HepG2 (cell line): ENCODE measurements at regions not wholly inside any gene's neighbourhood (a gene's known extent, or its start where the extent isn't known, plus 50 kb on each side); places are given as distances from the start of the nearest gene placed in this dataset.

ENCODE experiments used
- ATAC-seq: fragments of 200-7000 bp; cut with Tn5 transposase; 3 replicates; pipeline ENCODE4 v1.9.1; 2020; ENCODE audit warnings: mild to moderate bottlenecking, moderate library complexity
- BruUV-seq: library from RNA; stranded (reverse); fragments of 400-500 nt; replicated peaks from 2 replicates; lab custom pipeline; 2021; lab: Mats Ljungman, UMichigan
- CTCF ChIA-PET: fragments of 300-600 bp; formaldehyde crosslinking; extraction: SDS; loops from one replicate; lab custom pipeline; 2021; ENCODE audit warnings: low total read pairs, inconsistent platforms, low intra/inter-chr PET ratio; lab: Yijun Ruan, JAX
- POLR2A ChIA-PET: fragments of 350-600 bp; sonication (Branson Sonifier 250); formaldehyde crosslinking; loops from one replicate; lab custom pipeline; 2020; ENCODE audit warnings: antibody characterized with exemption, inconsistent platforms; lab: Yijun Ruan, JAX
- DNase-seq: peaks from one replicate; pipeline ENCODE4 v3.0.0-alpha.2; 2015; ENCODE audit warnings: low spot score
- FAIRE-seq: peaks from 3 replicates; lab custom pipeline; 2011; peaks lifted over from hg19 to GRCh38; lab: Jason Lieb, UNC
- H2AFZ ChIP-seq: one replicate; pipeline ENCODE4 v1.6.1; 2011; ENCODE audit warnings: low read length, inconsistent platforms
- H3K27ac ChIP-seq: fragments of 300-600 bp; 3 replicates; pipeline ENCODE4 v1.8.0; 2011; ENCODE audit warnings: mixed run types, mild to moderate bottlenecking, mixed read lengths, low read length, inconsistent platforms; ENCODE audit not compliant: insufficient read depth; ENCODE audit errors: extremely low read length
- H3K27me3 ChIP-seq, 2 experiments: fragments of 200-600 bp in 1 of 2; 2 replicates in 1 of 2; 3 replicates in 1 of 2; pipeline versions ENCODE4 v1.6.0 to v1.8.0; 2011; ENCODE audit warnings: low read length in 2 of 2, mild to moderate bottlenecking in 2 of 2, moderate library complexity in 2 of 2, inconsistent platforms in 1 of 2; ENCODE audit not compliant: insufficient read depth in 2 of 2, control insufficient read depth in 1 of 2
- H3K36me3 ChIP-seq, 2 experiments: fragments of 200-600 bp in 1 of 2; replicated peaks in 1 of 2; 2 replicates in 1 of 2; 3 replicates in 1 of 2; pipeline versions ENCODE4 v1.5.1 to v1.8.0; 2011; ENCODE audit warnings: low read length in 2 of 2, inconsistent platforms in 1 of 2; ENCODE audit not compliant: insufficient read depth in 2 of 2, control insufficient read depth in 1 of 2
- H3K4me1 ChIP-seq: 2 replicates; pipeline ENCODE4 v1.5.1; 2012; ENCODE audit warnings: low read length, inconsistent platforms; ENCODE audit not compliant: insufficient read depth
- H3K4me2 ChIP-seq: 2 replicates; pipeline ENCODE4 v1.6.0; 2011; ENCODE audit warnings: low read depth, low read length, inconsistent platforms
- H3K4me3 ChIP-seq, 3 experiments: fragments of 200-600 bp in 1 of 3; sonication (generic), shearing (Covaris generic) in 1 of 3; replicated peaks in 1 of 3; 2 replicates each; pipeline ENCODE4 v1.5.1; 2011 to 2016; ENCODE audit warnings: low read length in 3 of 3, inconsistent platforms in 2 of 3, low read depth in 2 of 3, mild to moderate bottlenecking in 2 of 3, control low read depth in 1 of 3, mixed read lengths in 1 of 3; ENCODE audit not compliant: insufficient read depth in 1 of 3
- H3K79me2 ChIP-seq: one replicate; pipeline ENCODE4 v1.6.1; 2011; ENCODE audit warnings: low read length, inconsistent platforms; ENCODE audit not compliant: insufficient read depth
- H3K9ac ChIP-seq: 2 replicates; pipeline ENCODE4 v1.6.0; 2011; ENCODE audit warnings: mild to moderate bottlenecking, low read depth, low read length, inconsistent platforms; ENCODE audit not compliant: insufficient read depth
- H3K9me3 ChIP-seq: 2 replicates; pipeline ENCODE4 v1.5.1; 2012; ENCODE audit warnings: mild to moderate bottlenecking, low read length
- H4K20me1 ChIP-seq: 2 replicates; pipeline ENCODE4 v1.6.0; 2011; ENCODE audit warnings: inconsistent platforms, mild to moderate bottlenecking, low read length, moderate library complexity; ENCODE audit not compliant: insufficient read depth
- MXD4 ChIP-seq: IDR thresholded peaks from 2 replicates; pipeline ENCODE4 v1.6.1; 2016; ENCODE audit warnings: mild to moderate bottlenecking, missing biosample characterization, missing genetic modification reagents
- PRMT3 ChIP-seq: sonication (generic); formaldehyde crosslinking; IDR thresholded peaks from 2 replicates; pipeline ENCODE4 v1.8.1; 2022; ENCODE audit warnings: low read depth, mild to moderate bottlenecking, moderate library complexity, missing genetic modification reagents, borderline replicate concordance
- RBAK ChIP-seq: sonication (generic); formaldehyde crosslinking; IDR thresholded peaks from 2 replicates; pipeline ENCODE4 v1.5.1; 2020; ENCODE audit warnings: mild to moderate bottlenecking, missing genetic modification reagents
- SIN3B ChIP-seq: fragments of 150-350 bp; IDR thresholded peaks from 2 replicates; pipeline ENCODE4 v1.6.1; 2014; ENCODE audit warnings: low read length
- SMYD3 ChIP-seq: sonication (generic); formaldehyde crosslinking; IDR thresholded peaks from 2 replicates; pipeline ENCODE4 v1.8.1; 2023; ENCODE audit warnings: mild to moderate bottlenecking, missing genetic modification reagents
- ZNF335 ChIP-seq: sonication (generic); formaldehyde crosslinking; IDR thresholded peaks from 2 replicates; pipeline ENCODE4 v1.4.0; 2020; ENCODE audit warnings: missing genetic modification reagents
- ZNF367 ChIP-seq: sonication (generic); formaldehyde crosslinking; IDR thresholded peaks from 2 replicates; pipeline ENCODE4 v1.4.0; 2020; ENCODE audit warnings: missing genetic modification reagents, borderline replicate concordance
- ZNF557 ChIP-seq: sonication (generic); formaldehyde crosslinking; IDR thresholded peaks from 2 replicates; pipeline ENCODE4 v1.4.0; 2020; ENCODE audit warnings: missing genetic modification reagents
- ZNF75D ChIP-seq: sonication (generic); formaldehyde crosslinking; IDR thresholded peaks from 2 replicates; pipeline ENCODE4 v1.8.1; 2023; ENCODE audit warnings: missing genetic modification reagents, mild to moderate bottlenecking, borderline replicate concordance
- ZSCAN12 ChIP-seq: sonication (generic); formaldehyde crosslinking; IDR thresholded peaks from 2 replicates; pipeline ENCODE4 v1.9.0; 2021; ENCODE audit warnings: mild to moderate bottlenecking, missing genetic modification reagents
- WGBS: methylation state at CpG from one replicate; pipeline ENCODE4 v1.1.6; 2017; ENCODE audit warnings: low lambda C conversion rate; 5-methylcytosine and 5-hydroxymethylcytosine counted together
- in situ Hi-C: cut with HindIII; loops from 2 replicates; pipeline ENCODE4 v1.10.0; 2017; ENCODE audit warnings: low pct_unique_long_range_greater_than_20kb; ENCODE audit not compliant: extremely low pct_ligation_motif_present
- intact Hi-C: fragments of 100-400 bp; cut with micrococcal nuclease; formaldehyde crosslinking; loops from one replicate; pipeline ENCODE4 v1.10.0; 2022; ENCODE audit not compliant: unreplicated experiment
- TF ChIP-seq, protein P1 (sequence below): sonication (generic); formaldehyde crosslinking; IDR thresholded peaks from 2 replicates; pipeline ENCODE4 v1.5.1; 2020; ENCODE audit warnings: missing genetic modification reagents, mild to moderate bottlenecking, borderline replicate concordance
- TF ChIP-seq, protein P2 (sequence below): sonication (generic); formaldehyde crosslinking; IDR thresholded peaks from 2 replicates; pipeline ENCODE4 v1.4.0; 2020; ENCODE audit warnings: mild to moderate bottlenecking, low read depth, missing genetic modification reagents
- TF ChIP-seq, protein P3 (sequence below): sonication (generic); formaldehyde crosslinking; IDR thresholded peaks from 2 replicates; pipeline ENCODE4 v1.4.0; 2020; ENCODE audit warnings: missing genetic modification reagents

DNA sequence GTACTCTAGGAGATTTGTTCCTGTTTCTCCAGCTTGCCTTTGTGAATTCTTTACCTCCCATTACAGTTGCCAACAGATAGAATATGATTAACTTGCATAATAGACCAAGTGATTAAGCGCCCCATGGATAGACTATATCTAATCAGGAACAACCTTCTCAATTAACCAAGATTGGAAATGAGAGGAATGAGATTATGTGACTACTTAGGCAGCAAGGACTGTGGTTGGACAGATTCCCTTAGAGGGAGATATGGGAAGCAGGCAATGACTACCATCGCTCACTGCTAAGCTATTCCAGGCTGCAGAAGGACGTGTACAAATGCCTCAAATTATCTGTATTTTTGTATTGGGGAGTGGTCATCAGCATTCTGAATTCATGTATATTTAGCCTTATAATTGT lies 278.1 kb upstream of the DAB2 start:
- no peak overlapping the region for H3K4me2 ChIP-seq
- H3K27ac ChIP-seq = no peak overlapping the region
- ChIA-PET CTCF (no interaction called here), POLR2A (no interaction called here)
- 32% methylated on average over 3 of the region's 3 CpGs for WGBS
- no peaks in the 10 kb centered on the region for H3K36me3 ChIP-seq
- H3K9ac ChIP-seq = no peak overlapping the region
- no peaks in the 10 kb centered on the region for H4K20me1 ChIP-seq
- no peaks in the 10 kb centered on the region for H3K79me2 ChIP-seq
- intact Hi-C loops (no loop called here), in situ Hi-C loops (no loop called here)
- FAIRE-seq (no peak), DNase-seq (no peak), ATAC-seq (no peak)
- TF ChIP-seq, protein P1, sequence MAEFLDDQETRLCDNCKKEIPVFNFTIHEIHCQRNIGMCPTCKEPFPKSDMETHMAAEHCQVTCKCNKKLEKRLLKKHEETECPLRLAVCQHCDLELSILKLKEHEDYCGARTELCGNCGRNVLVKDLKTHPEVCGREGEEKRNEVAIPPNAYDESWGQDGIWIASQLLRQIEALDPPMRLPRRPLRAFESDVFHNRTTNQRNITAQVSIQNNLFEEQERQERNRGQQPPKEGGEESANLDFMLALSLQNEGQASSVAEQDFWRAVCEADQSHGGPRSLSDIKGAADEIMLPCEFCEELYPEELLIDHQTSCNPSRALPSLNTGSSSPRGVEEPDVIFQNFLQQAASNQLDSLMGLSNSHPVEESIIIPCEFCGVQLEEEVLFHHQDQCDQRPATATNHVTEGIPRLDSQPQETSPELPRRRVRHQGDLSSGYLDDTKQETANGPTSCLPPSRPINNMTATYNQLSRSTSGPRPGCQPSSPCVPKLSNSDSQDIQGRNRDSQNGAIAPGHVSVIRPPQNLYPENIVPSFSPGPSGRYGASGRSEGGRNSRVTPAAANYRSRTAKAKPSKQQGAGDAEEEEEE (CRISPR knock-in tag) = no peak
- TF ChIP-seq ZNF335 (CRISPR knock-in tag) (no peak), PRMT3 (CRISPR knock-in tag) (no peak), MXD4 (CRISPR knock-in tag) (no peak), ZSCAN12 (CRISPR knock-in tag) (no peak), SMYD3 (CRISPR knock-in tag) (no peak), SIN3B (no peak), RBAK (CRISPR knock-in tag) (no peak), ZNF367 (CRISPR knock-in tag) (no peak), ZNF557 (CRISPR knock-in tag) (no peak), ZNF75D (CRISPR knock-in tag) (no peak)
- TF ChIP-seq, protein P2, sequence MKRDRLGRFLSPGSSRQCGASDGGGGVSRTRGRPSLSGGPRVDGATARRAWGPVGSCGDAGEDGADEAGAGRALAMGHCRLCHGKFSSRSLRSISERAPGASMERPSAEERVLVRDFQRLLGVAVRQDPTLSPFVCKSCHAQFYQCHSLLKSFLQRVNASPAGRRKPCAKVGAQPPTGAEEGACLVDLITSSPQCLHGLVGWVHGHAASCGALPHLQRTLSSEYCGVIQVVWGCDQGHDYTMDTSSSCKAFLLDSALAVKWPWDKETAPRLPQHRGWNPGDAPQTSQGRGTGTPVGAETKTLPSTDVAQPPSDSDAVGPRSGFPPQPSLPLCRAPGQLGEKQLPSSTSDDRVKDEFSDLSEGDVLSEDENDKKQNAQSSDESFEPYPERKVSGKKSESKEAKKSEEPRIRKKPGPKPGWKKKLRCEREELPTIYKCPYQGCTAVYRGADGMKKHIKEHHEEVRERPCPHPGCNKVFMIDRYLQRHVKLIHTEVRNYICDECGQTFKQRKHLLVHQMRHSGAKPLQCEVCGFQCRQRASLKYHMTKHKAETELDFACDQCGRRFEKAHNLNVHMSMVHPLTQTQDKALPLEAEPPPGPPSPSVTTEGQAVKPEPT = no peak
- TF ChIP-seq, protein P3, sequence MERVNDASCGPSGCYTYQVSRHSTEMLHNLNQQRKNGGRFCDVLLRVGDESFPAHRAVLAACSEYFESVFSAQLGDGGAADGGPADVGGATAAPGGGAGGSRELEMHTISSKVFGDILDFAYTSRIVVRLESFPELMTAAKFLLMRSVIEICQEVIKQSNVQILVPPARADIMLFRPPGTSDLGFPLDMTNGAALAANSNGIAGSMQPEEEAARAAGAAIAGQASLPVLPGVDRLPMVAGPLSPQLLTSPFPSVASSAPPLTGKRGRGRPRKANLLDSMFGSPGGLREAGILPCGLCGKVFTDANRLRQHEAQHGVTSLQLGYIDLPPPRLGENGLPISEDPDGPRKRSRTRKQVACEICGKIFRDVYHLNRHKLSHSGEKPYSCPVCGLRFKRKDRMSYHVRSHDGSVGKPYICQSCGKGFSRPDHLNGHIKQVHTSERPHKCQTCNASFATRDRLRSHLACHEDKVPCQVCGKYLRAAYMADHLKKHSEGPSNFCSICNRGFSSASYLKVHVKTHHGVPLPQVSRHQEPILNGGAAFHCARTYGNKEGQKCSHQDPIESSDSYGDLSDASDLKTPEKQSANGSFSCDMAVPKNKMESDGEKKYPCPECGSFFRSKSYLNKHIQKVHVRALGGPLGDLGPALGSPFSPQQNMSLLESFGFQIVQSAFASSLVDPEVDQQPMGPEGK = no peak
- H3K4me1 ChIP-seq = no peaks in the 10 kb centered on the region
- no peaks in the 10 kb centered on the region for H3K9me3 ChIP-seq
- H3K4me3 ChIP-seq = no peak overlapping the region
- no peak overlapping the region for H2AFZ ChIP-seq
- no TSS peak for BruUV-seq
- H3K27me3 ChIP-seq = no peaks in the 10 kb centered on the region; a peak in 1 of 5 replicates
